Liver (tissue), 3 donors: ENCODE measurements at regions not wholly inside any gene's neighbourhood (a gene's known extent, or its start where the extent isn't known, plus 50 kb on each side); places are given as distances from the start of the nearest gene placed in this dataset.

Experiments
- EGR1 ChIP-seq, 2 donors: IDR thresholded peaks; 2 replicates each; pipeline ENCODE4 v1.6.1; 2016 to 2018; ENCODE audit warnings: antibody characterized with exemption in 2 of 2, low read depth in 2 of 2
- FOXA1 ChIP-seq: IDR thresholded peaks from 2 replicates; pipeline ENCODE4 v1.6.1; 2016; ENCODE audit warnings: antibody characterized with exemption
- JUND ChIP-seq, 2 donors: IDR thresholded peaks; 2 replicates each; pipeline ENCODE4 v1.6.1; 2016; ENCODE audit warnings: antibody characterized with exemption in 2 of 2
- MAX ChIP-seq: IDR thresholded peaks from 2 replicates; pipeline ENCODE4 v1.6.1; 2016; ENCODE audit warnings: antibody characterized with exemption
- NR2F2 ChIP-seq: IDR thresholded peaks from 2 replicates; pipeline ENCODE4 v1.6.1; 2016; ENCODE audit warnings: antibody characterized with exemption
- YY1 ChIP-seq: IDR thresholded peaks from 2 replicates; pipeline ENCODE4 v1.6.1; 2016; ENCODE audit warnings: antibody characterized with exemption, mild to moderate bottlenecking
- TF ChIP-seq, protein P1 (sequence below): IDR thresholded peaks from 2 replicates; pipeline ENCODE4 v1.6.1; 2016; ENCODE audit warnings: antibody characterized with exemption, mild to moderate bottlenecking
- TF ChIP-seq, protein P2 (sequence below): fragments of 150-350 bp; IDR thresholded peaks from 2 replicates; pipeline ENCODE4 v1.5.1; 2017; ENCODE audit warnings: improper control_type of control experiment, low read depth, low read length; ENCODE audit not compliant: missing input control
- TF ChIP-seq, protein P3 (sequence below): IDR thresholded peaks from 2 replicates; pipeline ENCODE4 v1.6.1; 2016; ENCODE audit warnings: antibody characterized with exemption
- donor health status: healthy.
- donor health status: healthy.

DNA sequence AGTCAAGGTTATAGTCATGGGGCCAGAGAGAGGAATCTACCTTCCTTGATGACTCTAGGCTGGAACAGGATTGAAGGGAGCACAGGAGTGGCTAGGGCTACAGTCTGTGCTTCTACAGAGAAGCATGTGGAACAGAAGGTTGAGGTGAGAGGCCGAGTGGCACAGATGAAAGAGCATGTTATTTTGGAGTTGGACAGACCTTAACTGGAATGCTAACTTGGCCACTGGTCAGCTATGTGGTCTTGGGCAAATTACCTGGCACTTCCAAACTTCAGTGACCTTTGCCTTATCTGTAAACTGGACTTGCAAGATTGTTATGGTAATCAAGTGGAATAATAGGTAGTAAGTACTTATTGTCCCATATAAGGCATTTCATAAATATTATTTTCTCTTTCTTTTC, 252.7 kb downstream of the KCNRG start:
- TF ChIP-seq, protein P1, sequence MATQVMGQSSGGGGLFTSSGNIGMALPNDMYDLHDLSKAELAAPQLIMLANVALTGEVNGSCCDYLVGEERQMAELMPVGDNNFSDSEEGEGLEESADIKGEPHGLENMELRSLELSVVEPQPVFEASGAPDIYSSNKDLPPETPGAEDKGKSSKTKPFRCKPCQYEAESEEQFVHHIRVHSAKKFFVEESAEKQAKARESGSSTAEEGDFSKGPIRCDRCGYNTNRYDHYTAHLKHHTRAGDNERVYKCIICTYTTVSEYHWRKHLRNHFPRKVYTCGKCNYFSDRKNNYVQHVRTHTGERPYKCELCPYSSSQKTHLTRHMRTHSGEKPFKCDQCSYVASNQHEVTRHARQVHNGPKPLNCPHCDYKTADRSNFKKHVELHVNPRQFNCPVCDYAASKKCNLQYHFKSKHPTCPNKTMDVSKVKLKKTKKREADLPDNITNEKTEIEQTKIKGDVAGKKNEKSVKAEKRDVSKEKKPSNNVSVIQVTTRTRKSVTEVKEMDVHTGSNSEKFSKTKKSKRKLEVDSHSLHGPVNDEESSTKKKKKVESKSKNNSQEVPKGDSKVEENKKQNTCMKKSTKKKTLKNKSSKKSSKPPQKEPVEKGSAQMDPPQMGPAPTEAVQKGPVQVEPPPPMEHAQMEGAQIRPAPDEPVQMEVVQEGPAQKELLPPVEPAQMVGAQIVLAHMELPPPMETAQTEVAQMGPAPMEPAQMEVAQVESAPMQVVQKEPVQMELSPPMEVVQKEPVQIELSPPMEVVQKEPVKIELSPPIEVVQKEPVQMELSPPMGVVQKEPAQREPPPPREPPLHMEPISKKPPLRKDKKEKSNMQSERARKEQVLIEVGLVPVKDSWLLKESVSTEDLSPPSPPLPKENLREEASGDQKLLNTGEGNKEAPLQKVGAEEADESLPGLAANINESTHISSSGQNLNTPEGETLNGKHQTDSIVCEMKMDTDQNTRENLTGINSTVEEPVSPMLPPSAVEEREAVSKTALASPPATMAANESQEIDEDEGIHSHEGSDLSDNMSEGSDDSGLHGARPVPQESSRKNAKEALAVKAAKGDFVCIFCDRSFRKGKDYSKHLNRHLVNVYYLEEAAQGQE: no peak
- TF ChIP-seq, protein P2, sequence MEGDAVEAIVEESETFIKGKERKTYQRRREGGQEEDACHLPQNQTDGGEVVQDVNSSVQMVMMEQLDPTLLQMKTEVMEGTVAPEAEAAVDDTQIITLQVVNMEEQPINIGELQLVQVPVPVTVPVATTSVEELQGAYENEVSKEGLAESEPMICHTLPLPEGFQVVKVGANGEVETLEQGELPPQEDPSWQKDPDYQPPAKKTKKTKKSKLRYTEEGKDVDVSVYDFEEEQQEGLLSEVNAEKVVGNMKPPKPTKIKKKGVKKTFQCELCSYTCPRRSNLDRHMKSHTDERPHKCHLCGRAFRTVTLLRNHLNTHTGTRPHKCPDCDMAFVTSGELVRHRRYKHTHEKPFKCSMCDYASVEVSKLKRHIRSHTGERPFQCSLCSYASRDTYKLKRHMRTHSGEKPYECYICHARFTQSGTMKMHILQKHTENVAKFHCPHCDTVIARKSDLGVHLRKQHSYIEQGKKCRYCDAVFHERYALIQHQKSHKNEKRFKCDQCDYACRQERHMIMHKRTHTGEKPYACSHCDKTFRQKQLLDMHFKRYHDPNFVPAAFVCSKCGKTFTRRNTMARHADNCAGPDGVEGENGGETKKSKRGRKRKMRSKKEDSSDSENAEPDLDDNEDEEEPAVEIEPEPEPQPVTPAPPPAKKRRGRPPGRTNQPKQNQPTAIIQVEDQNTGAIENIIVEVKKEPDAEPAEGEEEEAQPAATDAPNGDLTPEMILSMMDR: no peak
- TF ChIP-seq MAX (peak; percentile 68), FOXA1 (no peak), EGR1 (IDR thresholded peaks at IDR 0.05; ENCODE audit: low read depth in 2 of 2) (no peak), NR2F2 (peak; percentile 40), YY1 (no peak), JUND (IDR thresholded peaks at IDR 0.05) (peak; percentile 26 to 69)
- TF ChIP-seq, protein P3, sequence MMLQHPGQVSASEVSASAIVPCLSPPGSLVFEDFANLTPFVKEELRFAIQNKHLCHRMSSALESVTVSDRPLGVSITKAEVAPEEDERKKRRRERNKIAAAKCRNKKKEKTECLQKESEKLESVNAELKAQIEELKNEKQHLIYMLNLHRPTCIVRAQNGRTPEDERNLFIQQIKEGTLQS: no peak
